CD14-positive monocyte (primary cell): ENCODE measurements at regions not wholly inside any gene's neighbourhood (a gene's known extent, or its start where the extent isn't known, plus 50 kb on each side); places are given as distances from the start of the nearest gene placed in this dataset.

Source experiments
- DNase-seq, 3 donors: peaks; one replicate each; pipeline ENCODE4 v3.0.0-alpha.2; 2011 to 2022
- H2AFZ ChIP-seq: 2 replicates; pipeline ENCODE4 v1.6.0; 2012; ENCODE audit warnings: mild to moderate bottlenecking, low read depth, low read length, inconsistent platforms; ENCODE audit not compliant: insufficient read depth, poor library complexity, severe bottlenecking
- H3K27ac ChIP-seq, 2 donors: 1 replicate in 1 of 2; 2 replicates in 1 of 2; pipeline ENCODE4 v1.5.1; 2012 to 2013; ENCODE audit warnings: low read length in 2 of 2, control low read depth in 1 of 2, inconsistent platforms in 1 of 2, low read depth in 1 of 2, mild to moderate bottlenecking in 1 of 2
- H3K27me3 ChIP-seq, 2 donors: one replicate each; pipeline versions ENCODE4 v1.6.0 to v1.6.1; 2011 to 2013; ENCODE audit warnings: low read length in 2 of 2; ENCODE audit not compliant: control insufficient read depth in 2 of 2, insufficient read depth in 2 of 2
- H3K36me3 ChIP-seq, 2 donors: replicated peaks in 1 of 2; 1 replicate in 1 of 2; 2 replicates in 1 of 2; pipeline versions ENCODE4 v1.5.1 to v1.6.1; 2012 to 2013; ENCODE audit warnings: low read length in 2 of 2, control low read depth in 1 of 2, inconsistent platforms in 1 of 2, mild to moderate bottlenecking in 1 of 2; ENCODE audit not compliant: insufficient read depth in 2 of 2, control insufficient read depth in 1 of 2
- H3K4me1 ChIP-seq, 2 donors: 1 replicate in 1 of 2; 2 replicates in 1 of 2; pipeline versions ENCODE4 v1.5.1 to v1.6.1; 2012 to 2013; ENCODE audit warnings: low read length in 2 of 2, control low read depth in 1 of 2, inconsistent platforms in 1 of 2, mild to moderate bottlenecking in 1 of 2, moderate library complexity in 1 of 2; ENCODE audit not compliant: insufficient read depth in 2 of 2, control insufficient read depth in 1 of 2
- H3K4me2 ChIP-seq: replicated peaks from 2 replicates; pipeline ENCODE3; 2012; ENCODE audit warnings: low read length, moderate library complexity, mild to moderate bottlenecking; ENCODE audit not compliant: poor library complexity, severe bottlenecking; ENCODE audit errors: extremely low read depth
- H3K4me3 ChIP-seq, 3 experiments: fragments of 200-600 bp in 1 of 3; sonication (generic) in 1 of 3; replicated peaks in 1 of 3; 1 replicate in 2 of 3; 2 replicates in 1 of 3; pipeline ENCODE4 v1.5.1; 2011 to 2013; ENCODE audit warnings: low read length in 3 of 3, mild to moderate bottlenecking in 3 of 3, control low read depth in 2 of 3, low read depth in 2 of 3, inconsistent platforms in 1 of 3, moderate library complexity in 1 of 3
- H3K79me2 ChIP-seq: 2 replicates; pipeline ENCODE4 v1.6.0; 2012; ENCODE audit warnings: mild to moderate bottlenecking, control low read depth, inconsistent platforms, low read length, moderate library complexity; ENCODE audit not compliant: insufficient read depth
- H3K9ac ChIP-seq: 2 replicates; pipeline ENCODE4 v1.6.0; 2017; ENCODE audit warnings: low read length, mild to moderate bottlenecking; ENCODE audit not compliant: insufficient read depth, poor library complexity, severe bottlenecking
- H3K9me3 ChIP-seq, 2 donors: replicated peaks in 1 of 2; 1 replicate in 1 of 2; 2 replicates in 1 of 2; pipeline versions ENCODE4 v1.5.1 to v1.6.1; 2012 to 2013; ENCODE audit warnings: low read length in 2 of 2, control low read depth in 1 of 2; ENCODE audit not compliant: control insufficient read depth in 1 of 2, insufficient read depth in 1 of 2
- H4K20me1 ChIP-seq: 2 replicates; pipeline ENCODE4 v1.6.0; 2012; ENCODE audit warnings: mild to moderate bottlenecking, low read length, control low read depth, moderate library complexity; ENCODE audit not compliant: insufficient read depth
- H3K27ac Mint-ChIP-seq, 7 donors: one replicate each; pipeline ENCODE4 v1.8.0; 2020; ENCODE audit warnings: mild to moderate bottlenecking in 7 of 7, mixed read lengths in 7 of 7, moderate library complexity in 6 of 7, inconsistent platforms in 2 of 7
- H3K27me3 Mint-ChIP-seq, 3 donors: one replicate each; pipeline ENCODE4 v1.8.0; 2021 to 2022; ENCODE audit warnings: low read depth in 3 of 3, mild to moderate bottlenecking in 3 of 3, mixed read lengths in 3 of 3, moderate library complexity in 3 of 3, inconsistent platforms in 1 of 3
- H3K36me3 Mint-ChIP-seq, 2 donors: one replicate each; pipeline ENCODE4 v1.8.0; 2020; ENCODE audit warnings: mixed read lengths in 2 of 2, inconsistent platforms in 1 of 2, mild to moderate bottlenecking in 1 of 2
- H3K4me1 Mint-ChIP-seq: one replicate; pipeline ENCODE4 v1.8.0; 2020; ENCODE audit warnings: mild to moderate bottlenecking, mixed read lengths
- H3K4me3 Mint-ChIP-seq, 2 donors: one replicate each; pipeline ENCODE4 v1.8.0; 2020; ENCODE audit warnings: mild to moderate bottlenecking in 2 of 2, mixed read lengths in 2 of 2, moderate library complexity in 1 of 2
- H3K9me3 Mint-ChIP-seq, 7 donors: one replicate each; pipeline ENCODE4 v1.8.0; 2020 to 2022; ENCODE audit warnings: mixed read lengths in 7 of 7, mild to moderate bottlenecking in 6 of 7, moderate library complexity in 6 of 7, inconsistent platforms in 2 of 7
- WGBS: methylation state at CpG from one replicate; pipeline ENCODE4 v1.1.5; 2013; ENCODE audit warnings: missing lambda C conversion rate; ENCODE audit not compliant: insufficient coverage; 5-methylcytosine and 5-hydroxymethylcytosine counted together
- intact Hi-C, 2 donors: fragments of 100-400 bp; cut with micrococcal nuclease; formaldehyde crosslinking; loops; one replicate each; pipeline versions ENCODE4 v1.15.0 to v1.15.1; 2023
- TF ChIP-seq, protein P1 (sequence below): fragments of 200-600 bp; IDR thresholded peaks from one replicate; pipeline ENCODE4 v1.8.0; 2022; ENCODE audit warnings: antibody characterized with exemption, mild to moderate bottlenecking

GRCh38 chr3:7957024-7957423 lies 544.6 kb upstream of the LMCD1 start:
- H3K27me3 Mint-ChIP-seq: no peaks in the 10 kb centered on the region
- WGBS: no CpG with 5 or more reads among the region's 1 CpG

GRCh38 chr3:7959094-7959493 lies 542.5 kb upstream of the LMCD1 start:
- no peak overlapping the region for H3K4me3 ChIP-seq
- H3K4me1 Mint-ChIP-seq: no peaks in the 10 kb centered on the region
- H4K20me1 ChIP-seq: no peaks in the 10 kb centered on the region
- H3K36me3 Mint-ChIP-seq: no peaks in the 10 kb centered on the region
- no peak overlapping the region for H3K4me3 Mint-ChIP-seq
- H3K79me2 ChIP-seq: no peaks in the 10 kb centered on the region
- no peaks in the 10 kb centered on the region for H3K4me1 ChIP-seq
- H3K27ac ChIP-seq: no peak overlapping the region
- H3K4me2 ChIP-seq: no peak overlapping the region
- H3K9me3 Mint-ChIP-seq: peaks cover 4 to 15% (median 6%) of the 10 kb centered on the region in 7 donors
- TF ChIP-seq, protein P1, sequence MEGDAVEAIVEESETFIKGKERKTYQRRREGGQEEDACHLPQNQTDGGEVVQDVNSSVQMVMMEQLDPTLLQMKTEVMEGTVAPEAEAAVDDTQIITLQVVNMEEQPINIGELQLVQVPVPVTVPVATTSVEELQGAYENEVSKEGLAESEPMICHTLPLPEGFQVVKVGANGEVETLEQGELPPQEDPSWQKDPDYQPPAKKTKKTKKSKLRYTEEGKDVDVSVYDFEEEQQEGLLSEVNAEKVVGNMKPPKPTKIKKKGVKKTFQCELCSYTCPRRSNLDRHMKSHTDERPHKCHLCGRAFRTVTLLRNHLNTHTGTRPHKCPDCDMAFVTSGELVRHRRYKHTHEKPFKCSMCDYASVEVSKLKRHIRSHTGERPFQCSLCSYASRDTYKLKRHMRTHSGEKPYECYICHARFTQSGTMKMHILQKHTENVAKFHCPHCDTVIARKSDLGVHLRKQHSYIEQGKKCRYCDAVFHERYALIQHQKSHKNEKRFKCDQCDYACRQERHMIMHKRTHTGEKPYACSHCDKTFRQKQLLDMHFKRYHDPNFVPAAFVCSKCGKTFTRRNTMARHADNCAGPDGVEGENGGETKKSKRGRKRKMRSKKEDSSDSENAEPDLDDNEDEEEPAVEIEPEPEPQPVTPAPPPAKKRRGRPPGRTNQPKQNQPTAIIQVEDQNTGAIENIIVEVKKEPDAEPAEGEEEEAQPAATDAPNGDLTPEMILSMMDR: no peak
- peaks cover 0 to 2% (median 0%) of the 10 kb centered on the region in 3 donors for H3K27me3 Mint-ChIP-seq
- no peak overlapping the region for H3K27ac Mint-ChIP-seq
- H3K36me3 ChIP-seq: no peaks in the 10 kb centered on the region
- no peak overlapping the region for H2AFZ ChIP-seq
- peaks cover 3 to 8% of the 10 kb centered on the region in 2 donors for H3K9me3 ChIP-seq
- no peak overlapping the region for H3K9ac ChIP-seq
- no peaks in the 10 kb centered on the region for H3K27me3 ChIP-seq
- intact Hi-C loops: no loop called here
- DNase-seq: no peak
- WGBS: 91% methylated on average over 15 of the region's 15 CpGs

More at GRCh38 chr3:7957024-7957423, 544.6 kb upstream of the LMCD1 start:
- Histone ChIP-seq H3K4me3 (no peak overlapping the region), H2AFZ (no peak overlapping the region), H4K20me1 (no peaks in the 10 kb centered on the region), H3K36me3 (no peaks in the 10 kb centered on the region), H3K4me2 (no peak overlapping the region), H3K79me2 (no peaks in the 10 kb centered on the region), H3K9me3 (peaks cover 3 to 8% of the 10 kb centered on the region in 2 donors), H3K9ac (no peak overlapping the region), H3K27me3 (no peaks in the 10 kb centered on the region), H3K27ac (no peak overlapping the region), H3K4me1 (no peaks in the 10 kb centered on the region)
- H3K4me1 Mint-ChIP-seq: no peaks in the 10 kb centered on the region
- no peaks in the 10 kb centered on the region for H3K36me3 Mint-ChIP-seq
- H3K9me3 Mint-ChIP-seq: peaks cover 4 to 15% (median 6%) of the 10 kb centered on the region in 7 donors
- intact Hi-C loops: no loop called here
- no peak overlapping the region for H3K4me3 Mint-ChIP-seq
- DNase-seq: no peak
- TF ChIP-seq, protein P1: no peak
- no peak overlapping the region for H3K27ac Mint-ChIP-seq
